ENCODE measurements at regions not wholly inside any gene's neighbourhood (a gene's known extent, or its start where the extent isn't known, plus 50 kb on each side); places are given as distances from the start of the nearest gene placed in this dataset.

- H3K4me3 ChIP-seq (ENCODE audit: low read length in 2 of 2), result no peak overlapping the region
- H3K27me3 ChIP-seq (ENCODE audit: control insufficient read depth in 1 of 2, insufficient read depth in 2 of 2, low read length in 2 of 2), result no peaks in the 10 kb centered on the region
- H3K4me1 ChIP-seq (ENCODE audit: control insufficient read depth, insufficient read depth, low read length), result no peaks in the 10 kb centered on the region
- H3K36me3 ChIP-seq (ENCODE audit: control insufficient read depth in 2 of 2, insufficient read depth in 2 of 2, low read length in 2 of 2), result no peaks in the 10 kb centered on the region
- no peak overlapping the region for H3K9ac ChIP-seq (ENCODE audit: low read length in 2 of 2)
- no peaks in the 10 kb centered on the region for H3K9me3 ChIP-seq (ENCODE audit: control insufficient read depth in 2 of 2, low read length in 2 of 2)
- no peak overlapping the region for H3K27ac ChIP-seq (ENCODE audit: low read length)
Observed at GRCh38 chr1:115179397-115180079, 90.2 kb upstream of the TSPAN2 start.

DNA sequence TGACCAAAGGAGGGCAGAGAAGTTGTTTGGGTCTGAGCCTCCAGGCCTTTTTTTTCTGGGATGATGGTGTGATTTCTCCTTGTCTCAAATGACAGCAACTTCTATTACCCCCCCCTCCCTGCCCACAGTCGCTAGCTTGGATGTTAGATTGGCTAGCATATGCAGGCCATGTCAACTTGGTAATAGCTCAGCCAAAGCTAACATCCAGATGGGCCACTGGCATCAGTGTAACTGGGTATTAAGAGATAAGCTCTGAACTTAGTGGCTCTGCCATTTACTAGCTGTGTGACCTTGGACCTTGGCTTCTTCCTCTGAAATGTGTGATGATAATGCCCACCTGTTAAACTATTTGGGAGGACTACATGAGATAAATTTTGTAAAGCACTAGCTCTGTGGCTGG is 86.9 kb upstream of the TSPAN2 start:
- no peaks in the 10 kb centered on the region for H3K4me1 ChIP-seq (ENCODE audit: control insufficient read depth, insufficient read depth, low read length)
- H3K4me3 ChIP-seq (ENCODE audit: low read length in 2 of 2), result no peak overlapping the region
- H3K9ac ChIP-seq (ENCODE audit: low read length in 2 of 2), result no peak overlapping the region
- no peaks in the 10 kb centered on the region for H3K36me3 ChIP-seq (ENCODE audit: control insufficient read depth in 2 of 2, insufficient read depth in 2 of 2, low read length in 2 of 2)
- no peak overlapping the region for H3K27ac ChIP-seq (ENCODE audit: low read length)
- no peaks in the 10 kb centered on the region for H3K9me3 ChIP-seq (ENCODE audit: control insufficient read depth in 2 of 2, low read length in 2 of 2)
- no peaks in the 10 kb centered on the region for H3K27me3 ChIP-seq (ENCODE audit: control insufficient read depth in 1 of 2, insufficient read depth in 2 of 2, low read length in 2 of 2)

GRCh38 chr1:115175596-115175995 is 86.3 kb upstream of the TSPAN2 start:
- Histone ChIP-seq H3K27me3 (ENCODE audit: control insufficient read depth in 1 of 2, insufficient read depth in 2 of 2, low read length in 2 of 2) (no peaks in the 10 kb centered on the region), H3K4me1 (ENCODE audit: control insufficient read depth, insufficient read depth, low read length) (no peaks in the 10 kb centered on the region), H3K9me3 (ENCODE audit: control insufficient read depth in 2 of 2, low read length in 2 of 2) (no peaks in the 10 kb centered on the region), H3K4me3 (ENCODE audit: low read length in 2 of 2) (no peak overlapping the region), H3K9ac (ENCODE audit: low read length in 2 of 2) (no peak overlapping the region), H3K36me3 (ENCODE audit: control insufficient read depth in 2 of 2, insufficient read depth in 2 of 2, low read length in 2 of 2) (no peaks in the 10 kb centered on the region), H3K27ac (ENCODE audit: low read length) (no peak overlapping the region)

GRCh38 chr1:115173151-115173550 is 83.8 kb upstream of the TSPAN2 start:
- Histone ChIP-seq H3K4me1 (ENCODE audit: control insufficient read depth, insufficient read depth, low read length) (no peaks in the 10 kb centered on the region), H3K27me3 (ENCODE audit: control insufficient read depth in 1 of 2, insufficient read depth in 2 of 2, low read length in 2 of 2) (no peaks in the 10 kb centered on the region), H3K27ac (ENCODE audit: low read length) (no peak overlapping the region), H3K36me3 (ENCODE audit: control insufficient read depth in 2 of 2, insufficient read depth in 2 of 2, low read length in 2 of 2) (no peaks in the 10 kb centered on the region), H3K9me3 (ENCODE audit: control insufficient read depth in 2 of 2, low read length in 2 of 2) (no peaks in the 10 kb centered on the region), H3K4me3 (ENCODE audit: low read length in 2 of 2) (no peak overlapping the region), H3K9ac (ENCODE audit: low read length in 2 of 2) (no peak overlapping the region)

GRCh38 chr1:115172270-115172669 is 83.0 kb upstream of the TSPAN2 start:
- no peaks in the 10 kb centered on the region for H3K36me3 ChIP-seq (ENCODE audit: control insufficient read depth in 2 of 2, insufficient read depth in 2 of 2, low read length in 2 of 2)
- H3K4me3 ChIP-seq (ENCODE audit: low read length in 2 of 2), result no peak overlapping the region
- H3K4me1 ChIP-seq (ENCODE audit: control insufficient read depth, insufficient read depth, low read length), result no peaks in the 10 kb centered on the region
- no peaks in the 10 kb centered on the region for H3K27me3 ChIP-seq (ENCODE audit: control insufficient read depth in 1 of 2, insufficient read depth in 2 of 2, low read length in 2 of 2)
- no peaks in the 10 kb centered on the region for H3K9me3 ChIP-seq (ENCODE audit: control insufficient read depth in 2 of 2, low read length in 2 of 2)
- no peak overlapping the region for H3K9ac ChIP-seq (ENCODE audit: low read length in 2 of 2)
- no peak overlapping the region for H3K27ac ChIP-seq (ENCODE audit: low read length)

GRCh38 chr1:115170961-115171392 is 81.7 kb upstream of the TSPAN2 start:
- Histone ChIP-seq H3K9ac (ENCODE audit: low read length in 2 of 2) (no peak overlapping the region), H3K4me3 (ENCODE audit: low read length in 2 of 2) (no peak overlapping the region), H3K9me3 (ENCODE audit: control insufficient read depth in 2 of 2, low read length in 2 of 2) (no peaks in the 10 kb centered on the region), H3K36me3 (ENCODE audit: control insufficient read depth in 2 of 2, insufficient read depth in 2 of 2, low read length in 2 of 2) (no peaks in the 10 kb centered on the region), H3K27ac (ENCODE audit: low read length) (no peak overlapping the region), H3K27me3 (ENCODE audit: control insufficient read depth in 1 of 2, insufficient read depth in 2 of 2, low read length in 2 of 2) (no peaks in the 10 kb centered on the region), H3K4me1 (ENCODE audit: control insufficient read depth, insufficient read depth, low read length) (no peaks in the 10 kb centered on the region)

DNA sequence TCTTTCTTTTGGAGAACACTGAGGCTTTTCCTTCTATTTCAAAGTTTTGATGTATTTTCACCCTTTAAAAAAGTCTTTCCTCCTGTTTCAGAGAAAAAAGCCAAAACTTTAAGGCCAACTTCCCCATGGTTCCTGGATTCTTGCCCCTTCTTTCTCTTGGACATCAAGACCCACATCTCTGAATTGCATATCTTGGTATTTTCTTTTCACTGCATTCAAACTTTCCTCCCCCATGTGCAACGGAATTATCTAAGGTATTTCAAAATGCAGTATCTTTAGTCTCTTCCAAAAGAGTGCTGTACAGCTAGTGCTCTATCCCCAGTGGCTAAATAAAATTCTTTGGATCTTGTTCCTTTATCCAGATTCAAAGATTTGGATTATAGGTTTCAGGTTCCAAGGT is 81.1 kb upstream of the TSPAN2 start:
- Histone ChIP-seq H3K36me3 (ENCODE audit: control insufficient read depth in 2 of 2, insufficient read depth in 2 of 2, low read length in 2 of 2) (no peaks in the 10 kb centered on the region), H3K27ac (ENCODE audit: low read length) (no peak overlapping the region), H3K27me3 (ENCODE audit: control insufficient read depth in 1 of 2, insufficient read depth in 2 of 2, low read length in 2 of 2) (no peaks in the 10 kb centered on the region)

GRCh38 chr1:115168026-115168425 is 78.7 kb upstream of the TSPAN2 start:
- H3K4me3 ChIP-seq (ENCODE audit: low read length in 2 of 2), result no peak overlapping the region
- H3K27me3 ChIP-seq (ENCODE audit: control insufficient read depth in 1 of 2, insufficient read depth in 2 of 2, low read length in 2 of 2), result no peaks in the 10 kb centered on the region
- no peaks in the 10 kb centered on the region for H3K4me1 ChIP-seq (ENCODE audit: control insufficient read depth, insufficient read depth, low read length)
- H3K36me3 ChIP-seq (ENCODE audit: control insufficient read depth in 2 of 2, insufficient read depth in 2 of 2, low read length in 2 of 2), result no peaks in the 10 kb centered on the region
- no peak overlapping the region for H3K9ac ChIP-seq (ENCODE audit: low read length in 2 of 2)
- no peaks in the 10 kb centered on the region for H3K9me3 ChIP-seq (ENCODE audit: control insufficient read depth in 2 of 2, low read length in 2 of 2)
- H3K27ac ChIP-seq (ENCODE audit: low read length), result no peak overlapping the region

More for the DNA sequence above, 81.1 kb upstream of the TSPAN2 start:
- no peak overlapping the region for H3K4me3 ChIP-seq (ENCODE audit: low read length in 2 of 2)
- H3K4me1 ChIP-seq (ENCODE audit: control insufficient read depth, insufficient read depth, low read length), result no peaks in the 10 kb centered on the region
- H3K9me3 ChIP-seq (ENCODE audit: control insufficient read depth in 2 of 2, low read length in 2 of 2), result no peaks in the 10 kb centered on the region
- no peak overlapping the region for H3K9ac ChIP-seq (ENCODE audit: low read length in 2 of 2)

DNA sequence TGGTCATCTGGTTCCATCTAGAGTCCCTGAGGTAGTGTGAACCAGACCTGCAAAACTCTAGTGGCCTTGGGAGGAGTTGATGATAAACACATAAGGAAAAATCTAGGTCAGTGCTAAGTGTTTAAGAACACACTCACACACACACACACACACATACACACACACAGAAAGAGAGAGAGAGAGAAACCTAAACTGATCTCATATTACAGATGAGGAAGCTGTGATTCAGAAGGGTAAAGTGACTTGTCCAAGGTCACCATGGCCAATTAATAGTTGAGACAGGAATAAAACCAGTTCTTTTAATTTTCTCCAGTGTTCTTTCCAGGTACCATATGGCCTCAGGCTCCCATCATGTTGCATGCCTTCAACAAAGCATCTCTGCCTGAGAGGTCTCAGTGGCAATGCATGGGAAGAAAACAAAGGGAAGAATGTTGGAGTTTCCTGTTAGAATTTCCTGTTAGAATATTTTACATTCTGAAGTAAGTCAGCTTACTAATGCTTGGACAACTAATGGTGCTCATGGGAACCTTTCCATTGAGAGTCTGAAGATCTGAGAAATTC is 77.3 kb upstream of the TSPAN2 start:
- Histone ChIP-seq H3K27ac (ENCODE audit: low read length) (no peak overlapping the region), H3K36me3 (ENCODE audit: control insufficient read depth in 2 of 2, insufficient read depth in 2 of 2, low read length in 2 of 2) (no peaks in the 10 kb centered on the region), H3K9ac (ENCODE audit: low read length in 2 of 2) (no peak overlapping the region), H3K9me3 (ENCODE audit: control insufficient read depth in 2 of 2, low read length in 2 of 2) (no peaks in the 10 kb centered on the region), H3K27me3 (ENCODE audit: control insufficient read depth in 1 of 2, insufficient read depth in 2 of 2, low read length in 2 of 2) (no peaks in the 10 kb centered on the region), H3K4me3 (ENCODE audit: low read length in 2 of 2) (no peak overlapping the region), H3K4me1 (ENCODE audit: control insufficient read depth, insufficient read depth, low read length) (no peaks in the 10 kb centered on the region)

GRCh38 chr1:115165776-115166175 is 76.5 kb upstream of the TSPAN2 start:
- Histone ChIP-seq H3K27ac (ENCODE audit: low read length) (no peak overlapping the region), H3K27me3 (ENCODE audit: control insufficient read depth in 1 of 2, insufficient read depth in 2 of 2, low read length in 2 of 2) (no peaks in the 10 kb centered on the region), H3K36me3 (ENCODE audit: control insufficient read depth in 2 of 2, insufficient read depth in 2 of 2, low read length in 2 of 2) (no peaks in the 10 kb centered on the region), H3K4me3 (ENCODE audit: low read length in 2 of 2) (no peak overlapping the region), H3K9ac (ENCODE audit: low read length in 2 of 2) (no peak overlapping the region), H3K9me3 (ENCODE audit: control insufficient read depth in 2 of 2, low read length in 2 of 2) (no peaks in the 10 kb centered on the region), H3K4me1 (ENCODE audit: control insufficient read depth, insufficient read depth, low read length) (no peaks in the 10 kb centered on the region)

DNA sequence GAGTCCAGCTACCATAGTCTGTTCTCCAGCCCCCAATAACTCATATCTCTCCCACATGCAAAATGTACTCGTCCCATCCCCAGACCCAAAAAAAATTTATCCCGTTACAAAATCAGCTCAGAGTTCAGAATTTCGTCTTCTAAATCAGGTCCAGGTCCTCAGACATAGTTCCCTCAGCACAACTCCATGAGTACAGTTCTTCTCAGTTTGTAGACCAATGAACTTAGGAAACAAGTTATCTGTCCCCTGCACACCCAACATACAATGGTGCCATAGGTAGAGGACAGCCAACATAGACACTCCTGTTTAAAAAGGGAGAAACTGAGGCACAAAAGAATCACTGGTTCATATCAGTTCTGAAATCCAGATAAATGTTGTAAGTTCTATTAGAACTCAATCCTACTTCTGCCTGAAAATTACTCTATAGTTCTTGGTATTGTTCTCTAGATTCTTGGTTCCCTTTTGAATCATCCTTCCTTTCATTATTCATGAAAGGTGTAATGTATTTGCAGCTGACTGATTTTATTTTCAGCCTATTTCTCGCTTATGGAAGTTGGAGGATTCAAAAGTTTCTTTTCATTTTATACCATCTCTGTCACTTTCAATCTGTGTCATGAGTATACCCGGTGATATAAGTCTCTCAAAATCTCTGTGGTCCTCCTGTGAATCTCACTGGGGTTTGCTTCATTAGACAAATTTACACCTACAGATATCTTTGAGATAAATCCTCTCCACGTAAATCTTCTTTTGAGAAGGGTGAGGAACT is 75.8 kb upstream of the TSPAN2 start:
- Histone ChIP-seq H3K27me3 (ENCODE audit: control insufficient read depth in 1 of 2, insufficient read depth in 2 of 2, low read length in 2 of 2) (no peaks in the 10 kb centered on the region), H3K9me3 (ENCODE audit: control insufficient read depth in 2 of 2, low read length in 2 of 2) (no peaks in the 10 kb centered on the region), H3K9ac (ENCODE audit: low read length in 2 of 2) (no peak overlapping the region), H3K36me3 (ENCODE audit: control insufficient read depth in 2 of 2, insufficient read depth in 2 of 2, low read length in 2 of 2) (no peaks in the 10 kb centered on the region), H3K4me3 (ENCODE audit: low read length in 2 of 2) (no peak overlapping the region), H3K4me1 (ENCODE audit: control insufficient read depth, insufficient read depth, low read length) (no peaks in the 10 kb centered on the region), H3K27ac (ENCODE audit: low read length) (no peak overlapping the region)

All from stomach smooth muscle (tissue), 2 donors.